ENCODE measurements at regions not wholly inside any gene's neighbourhood (a gene's known extent, or its start where the extent isn't known, plus 50 kb on each side); places are given as distances from the start of the nearest gene placed in this dataset.

DNA sequence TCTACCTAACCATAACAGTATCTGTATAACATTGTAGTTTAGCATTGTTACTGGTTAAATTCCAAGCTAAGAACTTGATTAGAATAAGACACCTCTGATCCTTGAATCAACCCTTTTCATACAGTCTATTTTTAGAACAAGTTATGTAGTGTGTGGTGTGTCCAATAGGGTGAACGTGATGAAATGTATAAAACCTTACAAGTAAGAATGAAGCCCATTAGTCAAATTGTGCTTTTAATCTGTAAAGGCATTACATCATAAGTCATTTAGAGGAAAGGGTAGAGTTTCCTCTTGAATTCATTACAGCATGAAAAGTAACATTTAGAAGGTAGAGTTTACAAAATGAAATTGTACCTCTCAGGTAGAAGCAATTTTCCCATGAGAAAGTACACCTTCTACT is 479.2 kb downstream of the LTN1 start:
- Histone ChIP-seq H3K4me1 (ENCODE audit: control insufficient read depth, extremely low read depth, insufficient read depth, low read length) (no peaks in the 10 kb centered on the region), H3K9ac (ENCODE audit: control insufficient read depth, extremely low read depth, insufficient read depth, low read length) (no peak overlapping the region), H4K20me1 (ENCODE audit: control insufficient read depth, extremely low read depth, insufficient read depth, low read length) (no peaks in the 10 kb centered on the region), H2AFZ (ENCODE audit: control insufficient read depth, low read length) (no peak overlapping the region), H3K4me2 (ENCODE audit: control insufficient read depth, extremely low read depth, insufficient read depth, low read depth, low read length) (no peak overlapping the region), H3K9me3 (ENCODE audit: control insufficient read depth, low read depth, low read length) (no peaks in the 10 kb centered on the region), H3K79me2 (ENCODE audit: control insufficient read depth, insufficient read depth, low read length) (no peaks in the 10 kb centered on the region), H3K27ac (ENCODE audit: control insufficient read depth, insufficient read depth, low read length) (no peak overlapping the region), H3K4me3 (ENCODE audit: control insufficient read depth in 2 of 3, extremely low read depth in 1 of 3, insufficient read depth in 2 of 3, low read depth in 1 of 3, low read length in 3 of 3) (no peak overlapping the region), H3K36me3 (ENCODE audit: control insufficient read depth in 2 of 2, extremely low read depth in 1 of 2, insufficient read depth in 2 of 2, low read length in 2 of 2) (no peaks in the 10 kb centered on the region), H3K27me3 (ENCODE audit: control insufficient read depth, extremely low read depth, insufficient read depth, low read length) (no peaks in the 10 kb centered on the region), H3K9me1 (ENCODE audit: control insufficient read depth, extremely low read depth, insufficient read depth, low read length) (no peaks in the 10 kb centered on the region)
- DNase-seq (ENCODE audit: low read depth, low spot score) = no peak
- dilution Hi-C loops (cut with MboI; ENCODE audit: extremely low pct_ligation_motif_present, low sequenced_read_pairs) = no loop called here
- peak; percentile 71 for FAIRE-seq
- TF ChIP-seq, protein P1, sequence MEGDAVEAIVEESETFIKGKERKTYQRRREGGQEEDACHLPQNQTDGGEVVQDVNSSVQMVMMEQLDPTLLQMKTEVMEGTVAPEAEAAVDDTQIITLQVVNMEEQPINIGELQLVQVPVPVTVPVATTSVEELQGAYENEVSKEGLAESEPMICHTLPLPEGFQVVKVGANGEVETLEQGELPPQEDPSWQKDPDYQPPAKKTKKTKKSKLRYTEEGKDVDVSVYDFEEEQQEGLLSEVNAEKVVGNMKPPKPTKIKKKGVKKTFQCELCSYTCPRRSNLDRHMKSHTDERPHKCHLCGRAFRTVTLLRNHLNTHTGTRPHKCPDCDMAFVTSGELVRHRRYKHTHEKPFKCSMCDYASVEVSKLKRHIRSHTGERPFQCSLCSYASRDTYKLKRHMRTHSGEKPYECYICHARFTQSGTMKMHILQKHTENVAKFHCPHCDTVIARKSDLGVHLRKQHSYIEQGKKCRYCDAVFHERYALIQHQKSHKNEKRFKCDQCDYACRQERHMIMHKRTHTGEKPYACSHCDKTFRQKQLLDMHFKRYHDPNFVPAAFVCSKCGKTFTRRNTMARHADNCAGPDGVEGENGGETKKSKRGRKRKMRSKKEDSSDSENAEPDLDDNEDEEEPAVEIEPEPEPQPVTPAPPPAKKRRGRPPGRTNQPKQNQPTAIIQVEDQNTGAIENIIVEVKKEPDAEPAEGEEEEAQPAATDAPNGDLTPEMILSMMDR (optimal IDR thresholded peaks at IDR 0.05 in 1 of 3, IDR thresholded peaks at IDR 0.05 in 1 of 3, conservative IDR thresholded peaks at IDR 0.05 in 1 of 3; ENCODE audit: extremely low read depth in 1 of 3, insufficient read depth in 2 of 3, low read length in 3 of 3) = no peak
- no peak for TF ChIP-seq EZH2 (IDR thresholded peaks at IDR 0.05; ENCODE audit: low read length)

DNA sequence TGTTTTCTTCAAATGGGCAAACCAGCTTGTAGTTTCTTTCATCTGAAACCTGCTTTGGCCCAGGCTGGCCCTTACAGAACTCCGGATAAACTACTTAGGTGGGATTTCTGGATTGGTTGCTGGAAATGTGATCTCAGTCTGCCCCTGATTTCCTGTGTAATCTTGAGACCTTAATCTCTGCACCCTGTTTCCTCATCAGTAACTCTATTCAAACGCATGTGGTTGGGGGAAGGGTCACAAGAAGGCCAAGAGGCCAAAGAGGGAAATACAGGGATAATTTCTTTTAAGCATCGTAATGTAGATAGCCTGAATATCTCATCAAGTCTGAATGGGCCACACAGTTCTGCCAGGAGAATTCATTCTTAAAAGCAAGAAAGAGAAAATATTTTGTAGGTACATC is 483.6 kb downstream of the LTN1 start:
- no peak overlapping the region for H3K4me2 ChIP-seq (ENCODE audit: control insufficient read depth, extremely low read depth, insufficient read depth, low read depth, low read length)
- H3K27me3 ChIP-seq (ENCODE audit: control insufficient read depth, extremely low read depth, insufficient read depth, low read length) = no peaks in the 10 kb centered on the region
- H4K20me1 ChIP-seq (ENCODE audit: control insufficient read depth, extremely low read depth, insufficient read depth, low read length) = no peaks in the 10 kb centered on the region
- FAIRE-seq = no peak
- H3K9me3 ChIP-seq (ENCODE audit: control insufficient read depth, low read depth, low read length) = no peaks in the 10 kb centered on the region
- no peak overlapping the region for H3K27ac ChIP-seq (ENCODE audit: control insufficient read depth, insufficient read depth, low read length)
- dilution Hi-C loops (cut with MboI; ENCODE audit: extremely low pct_ligation_motif_present, low sequenced_read_pairs) = no loop called here
- H3K4me3 ChIP-seq (ENCODE audit: control insufficient read depth in 2 of 3, extremely low read depth in 1 of 3, insufficient read depth in 2 of 3, low read depth in 1 of 3, low read length in 3 of 3) = no peak overlapping the region
- no peaks in the 10 kb centered on the region for H3K36me3 ChIP-seq (ENCODE audit: control insufficient read depth in 2 of 2, extremely low read depth in 1 of 2, insufficient read depth in 2 of 2, low read length in 2 of 2)
- H3K79me2 ChIP-seq (ENCODE audit: control insufficient read depth, insufficient read depth, low read length) = no peaks in the 10 kb centered on the region
- no peak for TF ChIP-seq EZH2 (IDR thresholded peaks at IDR 0.05; ENCODE audit: low read length)
- TF ChIP-seq, protein P1 (optimal IDR thresholded peaks at IDR 0.05 in 1 of 3, IDR thresholded peaks at IDR 0.05 in 1 of 3, conservative IDR thresholded peaks at IDR 0.05 in 1 of 3; ENCODE audit: extremely low read depth in 1 of 3, insufficient read depth in 2 of 3, low read length in 3 of 3) = no peak
- H3K9me1 ChIP-seq (ENCODE audit: control insufficient read depth, extremely low read depth, insufficient read depth, low read length) = no peaks in the 10 kb centered on the region
- no peak for DNase-seq (ENCODE audit: low read depth, low spot score)
- no peak overlapping the region for H3K9ac ChIP-seq (ENCODE audit: control insufficient read depth, extremely low read depth, insufficient read depth, low read length)
- no peaks in the 10 kb centered on the region for H3K4me1 ChIP-seq (ENCODE audit: control insufficient read depth, extremely low read depth, insufficient read depth, low read length)
- H2AFZ ChIP-seq (ENCODE audit: control insufficient read depth, low read length) = no peak overlapping the region
